Hepatocyte (in vitro differentiated cells): ENCODE measurements at regions not wholly inside any gene's neighbourhood (a gene's known extent, or its start where the extent isn't known, plus 50 kb on each side); places are given as distances from the start of the nearest gene placed in this dataset.

ENCODE experiments used
- DNase-seq: peaks from one replicate; pipeline ENCODE4 v3.0.0-alpha.2; 2016; ENCODE audit warnings: low spot score
- H2AFZ ChIP-seq: fragments of 200-600 bp; sonication (generic); 2 replicates; pipeline ENCODE4 v1.6.0; 2016; ENCODE audit warnings: antibody characterized with exemption, mild to moderate bottlenecking
- H3K27ac ChIP-seq: fragments of 200-600 bp; sonication (generic); 2 replicates; pipeline ENCODE4 v1.5.1; 2016; ENCODE audit warnings: mild to moderate bottlenecking
- H3K27me3 ChIP-seq: fragments of 200-600 bp; sonication (generic); 2 replicates; pipeline ENCODE4 v1.6.1; 2016
- H3K36me3 ChIP-seq: fragments of 200-600 bp; sonication (generic); replicated peaks from 2 replicates; pipeline ENCODE4 v1.5.1; 2016; ENCODE audit warnings: low read depth; ENCODE audit not compliant: insufficient read depth
- H3K4me1 ChIP-seq: fragments of 200-600 bp; sonication (generic); 2 replicates; pipeline ENCODE4 v1.5.1; 2016; ENCODE audit warnings: mild to moderate bottlenecking, moderate library complexity; ENCODE audit not compliant: insufficient read depth
- H3K4me2 ChIP-seq: fragments of 200-600 bp; sonication (generic); 2 replicates; pipeline ENCODE4 v1.6.0; 2016
- H3K4me3 ChIP-seq: fragments of 200-600 bp; sonication (generic); 2 replicates; pipeline ENCODE4 v1.5.1; 2016; ENCODE audit warnings: mild to moderate bottlenecking
- H3K79me2 ChIP-seq: fragments of 200-600 bp; sonication (generic); 2 replicates; pipeline ENCODE4 v1.6.0; 2017; ENCODE audit warnings: mild to moderate bottlenecking
- H3K9me2 ChIP-seq: fragments of 200-600 bp; sonication (generic); replicated peaks from 2 replicates; pipeline ENCODE4 v1.6.0; 2017; ENCODE audit warnings: mild to moderate bottlenecking; ENCODE audit not compliant: insufficient read depth
- H3K9me3 ChIP-seq: fragments of 200-600 bp; sonication (generic); 2 replicates; pipeline ENCODE4 v1.5.1; 2016; ENCODE audit warnings: low read depth, mild to moderate bottlenecking
- H4K20me1 ChIP-seq: fragments of 200-600 bp; sonication (generic); 2 replicates; pipeline ENCODE4 v1.6.0; 2016; ENCODE audit warnings: mild to moderate bottlenecking; ENCODE audit not compliant: insufficient read depth, poor library complexity, severe bottlenecking
- CTCF ChIP-seq: fragments of 200-600 bp; sonication (generic); IDR thresholded peaks from 2 replicates; pipeline ENCODE4 v1.5.1; 2016; ENCODE audit warnings: antibody characterized with exemption, mild to moderate bottlenecking; ENCODE audit not compliant: poor library complexity
- EZH2 ChIP-seq: fragments of 200-600 bp; sonication (generic); IDR thresholded peaks from 2 replicates; pipeline ENCODE4 v1.6.1; 2016; ENCODE audit warnings: antibody characterized with exemption, mild to moderate bottlenecking, borderline replicate concordance
- EZH2phosphoT487 ChIP-seq: fragments of 200-600 bp; sonication (generic); IDR thresholded peaks from one replicate; pipeline ENCODE4 v1.6.1; 2018; ENCODE audit warnings: antibody characterized with exemption, mild to moderate bottlenecking, low read depth, moderate library complexity; ENCODE audit not compliant: unreplicated experiment, severe bottlenecking
- WGBS: methylation state at CpG from one replicate; pipeline ENCODE4 v1.1.6; 2016; ENCODE audit warnings: low lambda C conversion rate; ENCODE audit errors: missing lambda C conversion rate; 5-methylcytosine and 5-hydroxymethylcytosine counted together

DNA sequence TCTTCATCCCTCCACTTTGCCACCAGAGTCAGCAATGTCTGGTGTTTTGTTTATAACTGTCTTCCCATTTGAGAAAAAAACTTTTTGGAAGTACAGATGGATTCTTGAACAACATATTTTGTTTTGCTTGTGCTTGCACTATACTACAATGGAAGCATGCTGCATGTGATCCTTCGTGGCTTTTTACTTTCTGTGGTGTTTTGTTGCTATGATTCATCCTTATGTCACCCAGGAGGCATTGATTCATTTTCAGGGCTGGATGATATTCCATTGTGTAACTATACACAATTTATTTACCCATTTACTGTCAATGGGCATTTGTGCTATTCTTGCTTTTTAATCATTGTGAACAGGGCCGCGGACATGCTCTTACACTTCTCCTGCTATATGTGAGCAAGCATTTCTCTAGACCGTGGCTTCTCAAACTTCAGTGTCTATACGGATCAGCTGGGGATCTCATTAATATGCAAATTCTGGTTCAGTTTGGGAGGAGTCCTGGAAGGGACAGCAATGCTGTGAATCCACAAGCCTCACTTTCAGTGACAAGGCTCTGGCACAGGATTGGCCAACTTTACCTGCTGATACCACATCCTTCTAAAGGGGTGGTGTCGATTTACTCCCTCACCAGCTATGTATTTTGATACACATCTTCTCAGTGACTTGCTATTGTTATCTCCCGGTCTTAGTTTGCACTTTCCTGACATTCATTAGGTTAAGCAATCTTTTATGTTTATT, 65.9 kb downstream of the POLR2M start:
- no peaks in the 10 kb centered on the region for H4K20me1 ChIP-seq
- TF ChIP-seq CTCF, result no peak
- TF ChIP-seq EZH2, result no peak
- TF ChIP-seq EZH2phosphoT487, result no peak
- H3K79me2 ChIP-seq, result no peaks in the 10 kb centered on the region
- no peak for DNase-seq
- no peak overlapping the region for H3K27ac ChIP-seq
- H3K4me2 ChIP-seq, result no peak overlapping the region
- 72% methylated on average over 7 of the region's 7 CpGs for WGBS
- no peaks in the 10 kb centered on the region for H3K4me1 ChIP-seq
- no peak overlapping the region for H2AFZ ChIP-seq
- no peaks in the 10 kb centered on the region for H3K36me3 ChIP-seq
- no peaks in the 10 kb centered on the region for H3K9me2 ChIP-seq
- no peaks in the 10 kb centered on the region for H3K27me3 ChIP-seq
- no peak overlapping the region for H3K4me3 ChIP-seq
- no peaks in the 10 kb centered on the region for H3K9me3 ChIP-seq

DNA sequence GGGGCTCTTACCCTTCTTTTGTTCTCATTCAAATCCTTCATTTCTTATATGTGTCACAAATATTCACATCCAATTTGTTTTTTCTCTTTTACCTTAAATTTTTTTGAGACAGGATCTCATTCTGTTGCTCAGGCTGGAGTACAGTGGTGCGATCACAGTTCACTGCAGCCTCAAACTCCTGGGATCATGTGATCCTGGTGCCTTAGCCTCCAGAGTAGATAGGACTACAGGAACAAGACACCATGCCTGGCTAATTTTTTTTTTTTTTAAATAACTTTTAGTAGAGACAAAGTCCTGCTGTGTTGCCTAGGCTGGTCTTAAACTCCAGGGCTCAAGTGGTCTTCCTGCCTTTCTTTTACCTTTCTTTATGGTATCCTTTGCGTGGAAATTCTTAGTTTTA, 66.5 kb downstream of the POLR2M start:
- Histone ChIP-seq H3K27me3 (no peaks in the 10 kb centered on the region), H3K4me1 (no peaks in the 10 kb centered on the region), H3K9me2 (no peaks in the 10 kb centered on the region), H3K36me3 (no peaks in the 10 kb centered on the region), H3K4me2 (no peak overlapping the region), H3K27ac (no peak overlapping the region), H3K9me3 (no peaks in the 10 kb centered on the region), H2AFZ (no peak overlapping the region), H3K79me2 (no peaks in the 10 kb centered on the region), H3K4me3 (no peak overlapping the region), H4K20me1 (no peaks in the 10 kb centered on the region)
- WGBS, result 93% methylated on average over 2 of the region's 2 CpGs
- DNase-seq, result no peak
- TF ChIP-seq CTCF (no peak), EZH2 (no peak), EZH2phosphoT487 (no peak)

GRCh38 chr15:57777003-57777402, 70.5 kb downstream of the POLR2M start:
- no peak overlapping the region for H2AFZ ChIP-seq
- H3K4me3 ChIP-seq, result no peak overlapping the region
- TF ChIP-seq EZH2phosphoT487 (no peak), EZH2 (no peak), CTCF (no peak)
- no peaks in the 10 kb centered on the region for H3K36me3 ChIP-seq
- no peak for DNase-seq
- no peaks in the 10 kb centered on the region for H3K9me3 ChIP-seq
- no peaks in the 10 kb centered on the region for H4K20me1 ChIP-seq
- WGBS, result 89% methylated on average over 4 of the region's 4 CpGs
- H3K79me2 ChIP-seq, result no peaks in the 10 kb centered on the region
- no peaks in the 10 kb centered on the region for H3K9me2 ChIP-seq
- no peak overlapping the region for H3K4me2 ChIP-seq
- H3K27ac ChIP-seq, result no peak overlapping the region
- no peaks in the 10 kb centered on the region for H3K4me1 ChIP-seq
- no peaks in the 10 kb centered on the region for H3K27me3 ChIP-seq
